AG09319 (cell line): ENCODE measurements at regions not wholly inside any gene's neighbourhood (a gene's known extent, or its start where the extent isn't known, plus 50 kb on each side); places are given as distances from the start of the nearest gene placed in this dataset.

Experiments used
- DNase-seq: peaks from one replicate; pipeline ENCODE4 v3.0.0-alpha.2; 2010; ENCODE audit warnings: low read depth; ENCODE audit errors: extremely low read depth
- CTCF ChIP-seq: IDR thresholded peaks from 2 replicates; pipeline ENCODE4 v1.5.1; 2011; ENCODE audit warnings: low read depth, mild to moderate bottlenecking, inconsistent platforms, low read length, moderate library complexity

DNA sequence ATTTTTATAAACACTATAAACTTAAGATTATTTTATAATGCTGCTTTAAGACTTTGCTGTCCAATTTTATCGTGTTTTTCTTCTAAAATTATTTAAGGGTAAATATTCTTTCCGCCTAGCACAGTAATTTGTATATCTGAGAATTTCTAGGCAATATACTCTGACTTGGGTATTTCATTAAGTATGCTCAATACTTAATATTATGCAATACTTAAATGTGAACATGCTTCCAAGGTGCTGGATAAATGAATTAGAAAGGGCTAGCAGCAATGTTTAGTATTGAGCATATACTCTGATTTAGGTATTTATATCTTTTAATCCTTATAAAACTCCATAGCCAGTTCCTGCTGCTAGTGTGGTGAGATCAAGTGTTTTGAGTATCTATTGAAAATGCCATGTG is 60.3 kb upstream of the ANO3 start:
- TF ChIP-seq CTCF = no peak

DNA sequence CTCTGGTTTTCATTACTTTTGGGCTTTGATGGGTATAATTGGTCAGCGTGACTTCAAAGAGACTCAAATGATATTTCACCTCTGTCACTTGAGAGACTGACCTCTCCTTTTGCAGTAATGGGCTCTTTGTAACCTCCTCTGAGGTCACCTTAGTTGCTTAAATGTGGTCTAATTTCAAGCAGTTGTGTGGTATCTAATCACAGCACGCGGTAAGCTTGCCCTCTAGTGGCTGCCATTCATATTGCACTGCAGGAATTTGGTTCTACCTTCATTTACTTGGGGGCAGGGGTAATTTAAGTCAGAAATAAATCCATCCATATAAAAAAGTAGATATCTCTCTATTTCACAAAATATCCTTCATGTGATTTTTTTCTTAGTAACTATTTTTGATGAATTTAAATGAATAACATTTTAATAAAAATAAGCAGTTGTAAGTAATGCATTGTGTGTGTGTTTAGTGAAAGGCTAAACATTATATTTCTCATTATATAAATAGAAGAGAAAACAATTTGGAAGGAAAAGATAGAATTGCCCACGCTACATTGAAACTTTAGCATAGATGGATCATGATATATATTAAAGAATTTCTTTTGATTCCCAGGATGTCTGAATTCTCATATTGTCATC is 55.0 kb upstream of the ANO3 start:
- peak; percentile 38 for DNase-seq
- peak; percentile 97 for TF ChIP-seq CTCF

More for the DNA sequence above, 60.3 kb upstream of the ANO3 start:
- DNase-seq = no peak

DNA sequence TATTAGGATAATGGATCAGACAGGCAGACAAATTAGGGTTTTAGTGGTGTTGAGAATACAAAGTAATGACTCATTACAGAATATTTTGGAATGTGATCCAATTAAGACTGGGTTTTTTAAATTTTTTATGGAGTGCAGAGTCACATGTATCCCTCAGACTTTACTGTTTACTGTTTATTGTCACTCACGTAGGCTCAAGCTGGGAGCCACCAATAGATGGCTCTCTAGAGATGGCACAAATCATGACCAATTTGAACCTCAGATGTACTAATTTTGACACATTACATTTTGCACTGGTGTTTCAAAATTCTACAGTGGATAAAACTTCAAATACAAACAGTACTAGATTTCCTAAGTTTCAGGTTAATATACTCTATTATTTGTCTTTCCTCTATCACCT is 53.6 kb upstream of the ANO3 start:
- TF ChIP-seq CTCF = no peak
- DNase-seq = no peak
